ENCODE measurements at regions not wholly inside any gene's neighbourhood (a gene's known extent, or its start where the extent isn't known, plus 50 kb on each side); places are given as distances from the start of the nearest gene placed in this dataset.

GRCh38 chr6:164826831-164827468 lies 482.5 kb downstream of the C6orf118 start:
- DNase-seq = no peak
- Histone ChIP-seq H3K27ac (no peak overlapping the region), H3K27me3 (no peaks in the 10 kb centered on the region), H3K36me3 (no peaks in the 10 kb centered on the region), H3K9me3 (no peaks in the 10 kb centered on the region), H3K4me3 (no peak overlapping the region), H3K4me1 (no peaks in the 10 kb centered on the region)
- TF ChIP-seq CTCF (IDR thresholded peaks at IDR 0.05 in 4 of 5, conservative IDR thresholded peaks at IDR 0.05 in 1 of 5) = no peak
- no peak for TF ChIP-seq POLR2A (IDR thresholded peaks at IDR 0.05)
- no peak for ATAC-seq
- in situ Hi-C loops (cut with MboI; ENCODE audit: low sequenced_read_pairs in 4 of 4) (no loop called here), intact Hi-C loops (cut with DNase I; ENCODE audit: low total_unique reads) (no loop called here)

- no peaks in the 10 kb centered on the region for H3K36me3 ChIP-seq
- TF ChIP-seq POLR2A (IDR thresholded peaks at IDR 0.05) (no peak), CTCF (IDR thresholded peaks at IDR 0.05 in 4 of 5, conservative IDR thresholded peaks at IDR 0.05 in 1 of 5) (no peak)
- no peak overlapping the region for H3K4me3 ChIP-seq
- DNase-seq (no peak), ATAC-seq (no peak)
- in situ Hi-C loops (cut with MboI; ENCODE audit: low sequenced_read_pairs in 4 of 4) (no loop called here), intact Hi-C loops (cut with DNase I; ENCODE audit: low total_unique reads) (no loop called here)
- H3K27me3 ChIP-seq = no peaks in the 10 kb centered on the region
- no peak overlapping the region for H3K27ac ChIP-seq
- no peaks in the 10 kb centered on the region for H3K9me3 ChIP-seq
- no peaks in the 10 kb centered on the region for H3K4me1 ChIP-seq
Measured at GRCh38 chr6:164825386-164825785, 484.0 kb downstream of the C6orf118 start.

- intact Hi-C loops (cut with DNase I; ENCODE audit: low total_unique reads) = no loop called here
- in situ Hi-C loops (cut with MboI; ENCODE audit: low sequenced_read_pairs in 4 of 4) = no loop called here
- DNase-seq (no peak), ATAC-seq (no peak)
- Histone ChIP-seq H3K4me3 (no peak overlapping the region), H3K27ac (no peak overlapping the region), H3K4me1 (no peaks in the 10 kb centered on the region), H3K27me3 (no peaks in the 10 kb centered on the region), H3K9me3 (peaks cover 0 to 4% (median 0%) of the 10 kb centered on the region in 3 donors), H3K36me3 (no peaks in the 10 kb centered on the region)
- TF ChIP-seq POLR2A (IDR thresholded peaks at IDR 0.05) (no peak), CTCF (IDR thresholded peaks at IDR 0.05 in 4 of 5, conservative IDR thresholded peaks at IDR 0.05 in 1 of 5) (no peak)
Measured at GRCh38 chr6:164817662-164818061, 491.7 kb downstream of the C6orf118 start.

GRCh38 chr6:164812706-164813105 lies 496.7 kb downstream of the C6orf118 start:
- no peaks in the 10 kb centered on the region for H3K36me3 ChIP-seq
- no peaks in the 10 kb centered on the region for H3K4me1 ChIP-seq
- in situ Hi-C loops (cut with MboI; ENCODE audit: low sequenced_read_pairs in 4 of 4) (no loop called here), intact Hi-C loops (cut with DNase I; ENCODE audit: low total_unique reads) (no loop called here)
- TF ChIP-seq POLR2A (IDR thresholded peaks at IDR 0.05) = no peak
- no peak for TF ChIP-seq CTCF (IDR thresholded peaks at IDR 0.05 in 4 of 5, conservative IDR thresholded peaks at IDR 0.05 in 1 of 5)
- no peaks in the 10 kb centered on the region for H3K27me3 ChIP-seq
- no peak overlapping the region for H3K27ac ChIP-seq
- no peak overlapping the region for H3K4me3 ChIP-seq
- no peak for DNase-seq
- no peak for ATAC-seq
- H3K9me3 ChIP-seq = peaks cover 0 to 4% (median 0%) of the 10 kb centered on the region in 3 donors

- no peak overlapping the region for H3K4me3 ChIP-seq
- H3K27me3 ChIP-seq = no peaks in the 10 kb centered on the region
- no peak for ATAC-seq
- H3K9me3 ChIP-seq = peaks cover 0 to 3% (median 0%) of the 10 kb centered on the region in 3 donors
- intact Hi-C loops (cut with DNase I; ENCODE audit: low total_unique reads) = no loop called here
- H3K36me3 ChIP-seq = no peaks in the 10 kb centered on the region
- no peaks in the 10 kb centered on the region for H3K4me1 ChIP-seq
- no peak for DNase-seq
- in situ Hi-C loops (cut with MboI; ENCODE audit: low sequenced_read_pairs in 4 of 4) = no loop called here
- H3K27ac ChIP-seq = no peak overlapping the region
- TF ChIP-seq CTCF (IDR thresholded peaks at IDR 0.05 in 4 of 5, conservative IDR thresholded peaks at IDR 0.05 in 1 of 5) (no peak), POLR2A (IDR thresholded peaks at IDR 0.05) (no peak)
Measured at GRCh38 chr6:164807125-164807524, 502.3 kb downstream of the C6orf118 start.

All from gastrocnemius medialis (tissue), 4 donors.